Panc1 (cell line): ENCODE measurements at regions not wholly inside any gene's neighbourhood (a gene's known extent, or its start where the extent isn't known, plus 50 kb on each side); places are given as distances from the start of the nearest gene placed in this dataset.

Experiments used
- ATAC-seq: fragments of 200-7000 bp; cut with Tn5 transposase; 2 replicates; pipeline ENCODE4 v1.9.1; 2020; ENCODE audit warnings: mild to moderate bottlenecking, moderate library complexity
- BruUV-seq: library from RNA; stranded (reverse); fragments of 400-500 nt; replicated peaks from 2 replicates; lab custom pipeline; 2021; lab: Mats Ljungman, UMichigan
- CTCF ChIA-PET: fragments of 300-600 bp; sonication (Branson Sonifier 250); formaldehyde crosslinking; loops from one replicate; lab custom pipeline; 2022; ENCODE audit warnings: antibody characterized with exemption; lab: Charles Lee
- POLR2A ChIA-PET: fragments of 300-600 bp; sonication (Branson Sonifier 250); formaldehyde crosslinking; loops from one replicate; lab custom pipeline; 2022; ENCODE audit warnings: antibody characterized with exemption; lab: Charles Lee
- DNase-seq: peaks from one replicate; pipeline ENCODE4 v3.0.0-alpha.2; 2010; ENCODE audit warnings: low read depth, low spot score
- H3K27ac ChIP-seq: 2 replicates; pipeline ENCODE4 v1.5.1; 2011; ENCODE audit warnings: mild to moderate bottlenecking, low read length, inconsistent platforms
- H3K27me3 ChIP-seq: fragments of 200-500 bp; sonication (Bioruptor generic); 2 replicates; pipeline ENCODE4 v1.6.0; 2014; ENCODE audit warnings: low read length, inconsistent platforms; ENCODE audit not compliant: control insufficient read depth, insufficient read depth
- H3K36me3 ChIP-seq: fragments of 200-500 bp; sonication (Bioruptor generic); 2 replicates; pipeline ENCODE4 v1.5.1; 2014; ENCODE audit warnings: inconsistent platforms, mild to moderate bottlenecking, low read length, moderate library complexity; ENCODE audit not compliant: control insufficient read depth, insufficient read depth
- H3K4me1 ChIP-seq: 2 replicates; pipeline ENCODE4 v1.5.1; 2011; ENCODE audit warnings: inconsistent platforms, mild to moderate bottlenecking, low read length, moderate library complexity; ENCODE audit not compliant: control insufficient read depth, insufficient read depth
- H3K4me3 ChIP-seq, 2 experiments: 2 replicates each; pipeline ENCODE4 v1.5.1; 2011 to 2012; ENCODE audit warnings: low read depth in 2 of 2, low read length in 2 of 2, mild to moderate bottlenecking in 2 of 2, inconsistent platforms in 1 of 2, moderate library complexity in 1 of 2
- H3K9me3 ChIP-seq: fragments of 200-500 bp; sonication (Bioruptor generic); 2 replicates; pipeline ENCODE4 v1.5.1; 2014; ENCODE audit warnings: low read depth, mild to moderate bottlenecking, inconsistent platforms, low read length, moderate library complexity; ENCODE audit not compliant: control insufficient read depth, insufficient read depth
- CTCF ChIP-seq: fragments of 450-650 bp; IDR thresholded peaks from 2 replicates; pipeline ENCODE4 v1.5.1; 2017; ENCODE audit warnings: mild to moderate bottlenecking
- POLR2AphosphoS5 ChIP-seq: IDR thresholded peaks from 2 replicates; pipeline ENCODE4 v1.6.1; 2012; ENCODE audit warnings: mild to moderate bottlenecking, low read depth, low read length, moderate library complexity
- REST ChIP-seq, 2 experiments: IDR thresholded peaks; 2 replicates each; pipeline ENCODE4 v1.6.1; 2011 to 2012; ENCODE audit warnings: low read depth in 2 of 2, control low read depth in 1 of 2, low read length in 1 of 2, mild to moderate bottlenecking in 1 of 2, moderate library complexity in 1 of 2; ENCODE audit not compliant: insufficient read depth in 1 of 2
- SIN3A ChIP-seq: IDR thresholded peaks from 2 replicates; pipeline ENCODE4 v1.6.1; 2012; ENCODE audit warnings: low read depth, mild to moderate bottlenecking, low read length, moderate library complexity, borderline replicate concordance; ENCODE audit not compliant: insufficient read depth
- TCF7L2 ChIP-seq: IDR thresholded peaks from 2 replicates; pipeline ENCODE4 v1.6.1; 2011; ENCODE audit warnings: mild to moderate bottlenecking, low read depth, low read length, inconsistent platforms
- in situ Hi-C: cut with HindIII; loops from 2 replicates; pipeline ENCODE4 v1.10.0; 2016; ENCODE audit warnings: low sequenced_read_pairs, low pct_unique_long_range_greater_than_20kb
- intact Hi-C: fragments of 100-400 bp; cut with micrococcal nuclease; formaldehyde crosslinking; loops from one replicate; pipeline ENCODE4 v1.10.0; 2022; ENCODE audit not compliant: unreplicated experiment

- no peaks in the 10 kb centered on the region for H3K36me3 ChIP-seq
- CTCF ChIA-PET = no interaction called here
- no TSS peak for BruUV-seq
- no peaks in the 10 kb centered on the region for H3K27me3 ChIP-seq
- H3K4me1 ChIP-seq = 0 out of 2 replicates have a peak, but pooled peaks cover 3% of the 10 kb centered on the region
- intact Hi-C loops (no loop called here), in situ Hi-C loops (no loop called here)
- TF ChIP-seq CTCF = no peak
- TF ChIP-seq SIN3A = no peak
- no peak overlapping the region for H3K4me3 ChIP-seq
- DNase-seq (no peak), ATAC-seq (no peak)
- POLR2A ChIA-PET = interaction anchor here (0.7 kb wide), 1 partner anchor 82 kb away, joined by 7 read pairs; no protein-coding TSS in a partner anchor
- no peaks in the 10 kb centered on the region for H3K9me3 ChIP-seq
- no peak overlapping the region for H3K27ac ChIP-seq
Observed at GRCh38 chr3:98977520-98977919, 76.0 kb upstream of the DCBLD2 start.

GRCh38 chr3:98974442-98974841 lies 72.9 kb upstream of the DCBLD2 start:
- H3K9me3 ChIP-seq = no peaks in the 10 kb centered on the region
- in situ Hi-C loops = no loop called here
- no peak overlapping the region for H3K27ac ChIP-seq
- POLR2A ChIA-PET = no interaction called here
- no peak for TF ChIP-seq REST (IDR thresholded peaks at IDR 0.05; ENCODE audit: insufficient read depth in 1 of 2, low read depth in 2 of 2, low read length in 1 of 2)
- no peak for TF ChIP-seq TCF7L2
- TF ChIP-seq CTCF = no peak
- no peak for TF ChIP-seq SIN3A
- no peak for TF ChIP-seq POLR2AphosphoS5
- ATAC-seq (no peak), DNase-seq (no peak)
- no peaks in the 10 kb centered on the region for H3K36me3 ChIP-seq
- 0 out of 2 replicates have a peak, but pooled peaks cover 3% of the 10 kb centered on the region for H3K4me1 ChIP-seq
- no peaks in the 10 kb centered on the region for H3K27me3 ChIP-seq
- CTCF ChIA-PET = no interaction called here
- H3K4me3 ChIP-seq = no peak overlapping the region
- intact Hi-C loops = no loop called here
- no TSS peak for BruUV-seq

GRCh38 chr3:98972720-98973119 lies 71.2 kb upstream of the DCBLD2 start:
- BruUV-seq = no TSS peak
- Histone ChIP-seq H3K27me3 (no peaks in the 10 kb centered on the region), H3K4me1 (0 out of 2 replicates have a peak, but pooled peaks cover under 1% of the 10 kb centered on the region), H3K36me3 (no peaks in the 10 kb centered on the region), H3K4me3 (no peak overlapping the region), H3K27ac (no peak overlapping the region), H3K9me3 (no peaks in the 10 kb centered on the region)
- no peak for ATAC-seq
- intact Hi-C loops = no loop called here
- CTCF ChIA-PET = no interaction called here
- POLR2A ChIA-PET = no interaction called here
- no peak for TF ChIP-seq REST (IDR thresholded peaks at IDR 0.05; ENCODE audit: insufficient read depth in 1 of 2, low read depth in 2 of 2, low read length in 1 of 2)
- no peak for TF ChIP-seq CTCF
- no peak for TF ChIP-seq POLR2AphosphoS5
- DNase-seq = no peak
- in situ Hi-C loops = no loop called here
